DMS114 treated with DMSO at 0.1 percent for 48 hours (cell line): ENCODE measurements at regions not wholly inside any gene's neighbourhood (a gene's known extent, or its start where the extent isn't known, plus 50 kb on each side); places are given as distances from the start of the nearest gene placed in this dataset.

Experiments used
- DNase-seq: peaks from one replicate; lab custom pipeline; 2025; ENCODE audit not compliant: unreplicated experiment; lab: John Stamatoyannopoulos, UW

- no peak for DNase-seq
Observed at GRCh38 chr2:80703532-80703931, 399.0 kb upstream of the LRRTM1 start.

- no peak for DNase-seq
Observed at GRCh38 chr2:80700961-80701360, 396.4 kb upstream of the LRRTM1 start.
